Karpas-422 (cell line): ENCODE measurements at regions not wholly inside any gene's neighbourhood (a gene's known extent, or its start where the extent isn't known, plus 50 kb on each side); places are given as distances from the start of the nearest gene placed in this dataset.
"Not testable (repeated sequence)": the region's sequence is repeated elsewhere in the genome, so short reads cannot be mapped to it uniquely, and the experiment has no call there.

ENCODE experiments used
- DNase-seq: peaks from one replicate; pipeline ENCODE4 v3.0.0-alpha.2; 2015
- H2AFZ ChIP-seq: fragments of 200-600 bp; sonication (generic); 2 replicates; pipeline ENCODE4 v1.6.1; 2014; ENCODE audit warnings: antibody characterized with exemption, low read length, mixed read lengths
- H3K27ac ChIP-seq: fragments of 200-600 bp; sonication (generic); 2 replicates; pipeline ENCODE4 v1.5.1; 2014; ENCODE audit warnings: mild to moderate bottlenecking, low read length, moderate library complexity
- H3K27me3 ChIP-seq: fragments of 200-600 bp; sonication (generic); 2 replicates; pipeline ENCODE4 v1.6.1; 2014; ENCODE audit warnings: low read length, mixed read lengths
- H3K36me3 ChIP-seq: fragments of 200-600 bp; sonication (generic); 2 replicates; pipeline ENCODE4 v1.6.1; 2014; ENCODE audit warnings: low read length, mixed read lengths; ENCODE audit not compliant: insufficient read depth
- H3K4me1 ChIP-seq: fragments of 200-600 bp; sonication (generic); 2 replicates; pipeline ENCODE4 v1.6.1; 2014; ENCODE audit warnings: mild to moderate bottlenecking, low read length, mixed read lengths
- H3K4me2 ChIP-seq: fragments of 200-600 bp; sonication (generic); 2 replicates; pipeline ENCODE4 v1.6.1; 2014; ENCODE audit warnings: low read length, low read depth, mild to moderate bottlenecking; ENCODE audit not compliant: poor library complexity, severe bottlenecking
- H3K4me3 ChIP-seq: fragments of 200-600 bp; sonication (generic); 2 replicates; pipeline ENCODE4 v1.5.1; 2014; ENCODE audit warnings: mild to moderate bottlenecking, antibody characterized with exemption, low read length, mixed read lengths
- H3K79me2 ChIP-seq: fragments of 200-600 bp; sonication (generic); 2 replicates; pipeline ENCODE4 v1.6.1; 2014; ENCODE audit warnings: mild to moderate bottlenecking, low read length, mixed read lengths
- H3K9ac ChIP-seq: fragments of 200-600 bp; sonication (generic); 2 replicates; pipeline ENCODE4 v1.6.0; 2014; ENCODE audit warnings: low read length
- H3K9me2 ChIP-seq: fragments of 200-600 bp; sonication (generic), shearing (Covaris generic); replicated peaks from 2 replicates; pipeline ENCODE4 v1.6.0; 2014; ENCODE audit warnings: mild to moderate bottlenecking, low read length, moderate library complexity; ENCODE audit not compliant: insufficient read depth
- H3K9me3 ChIP-seq: fragments of 300-700, 200-600 bp; sonication (generic); 2 replicates; pipeline ENCODE4 v1.6.1; 2014; ENCODE audit warnings: low read length, mixed read lengths
- H4K20me1 ChIP-seq: fragments of 200-600 bp; sonication (generic); 2 replicates; pipeline ENCODE4 v1.6.1; 2014; ENCODE audit warnings: mild to moderate bottlenecking, antibody characterized with exemption, low read length, low read depth; ENCODE audit not compliant: insufficient read depth

DNA sequence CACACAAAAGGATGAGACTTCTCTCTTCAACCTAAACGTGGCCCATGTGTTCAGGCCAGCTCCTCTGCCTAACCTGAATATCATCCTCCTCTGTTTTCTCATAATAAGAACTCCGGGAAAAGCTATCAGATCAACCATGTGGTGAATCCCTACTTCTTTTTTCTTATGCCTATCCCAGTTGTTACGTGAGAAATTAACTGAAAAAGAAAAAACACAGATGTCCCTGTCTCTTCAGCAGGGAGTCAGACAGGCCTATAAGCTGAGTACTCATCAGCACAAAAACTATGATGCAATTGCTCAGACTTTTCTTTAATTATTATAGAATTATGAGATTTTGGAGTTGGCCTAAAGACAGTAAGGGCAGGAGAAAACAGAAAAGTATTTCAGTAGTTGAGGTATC, 613.0 kb upstream of the FSHR start:
- H3K4me3 ChIP-seq, result no peak overlapping the region
- H3K4me1 ChIP-seq, result no peaks in the 10 kb centered on the region
- no peaks in the 10 kb centered on the region for H3K27me3 ChIP-seq
- no peak overlapping the region for H3K9ac ChIP-seq
- H3K27ac ChIP-seq, result no peak overlapping the region
- no peaks in the 10 kb centered on the region for H3K36me3 ChIP-seq
- no peaks in the 10 kb centered on the region for H3K9me2 ChIP-seq
- H2AFZ ChIP-seq, result no peak overlapping the region
- no peaks in the 10 kb centered on the region for H3K79me2 ChIP-seq
- H3K4me2 ChIP-seq, result no peak overlapping the region
- no peaks in the 10 kb centered on the region for H4K20me1 ChIP-seq
- H3K9me3 ChIP-seq, result no peaks in the 10 kb centered on the region
- no peak for DNase-seq

DNA sequence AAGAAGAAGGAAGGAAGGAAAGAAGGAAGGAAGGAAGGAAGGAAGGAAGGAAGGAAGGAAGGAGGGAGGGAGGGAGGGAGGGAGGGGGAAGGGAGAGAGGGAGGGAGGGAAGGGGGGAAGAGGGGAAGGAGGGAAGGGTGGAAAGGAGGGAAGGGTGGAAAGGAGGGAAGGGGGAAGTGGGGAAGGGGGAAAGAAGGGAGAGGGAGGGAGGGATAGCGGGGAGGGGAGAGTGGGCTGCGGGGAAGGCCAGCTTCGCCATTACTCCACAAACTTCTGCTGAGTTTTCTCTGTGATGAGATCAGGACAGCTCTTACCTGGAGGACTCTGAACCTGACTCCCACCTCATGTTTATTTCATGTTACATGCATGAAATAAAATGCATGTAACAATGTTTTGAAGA, 601.5 kb upstream of the FSHR start:
- Histone ChIP-seq H3K9ac (no peak overlapping the region), H3K27me3 (no peaks in the 10 kb centered on the region), H3K79me2 (no peaks in the 10 kb centered on the region), H3K4me2 (no peak overlapping the region), H3K36me3 (no peaks in the 10 kb centered on the region), H3K4me3 (no peak overlapping the region), H3K4me1 (no peaks in the 10 kb centered on the region), H3K27ac (no peak overlapping the region), H4K20me1 (no peaks in the 10 kb centered on the region), H3K9me3 (no peaks in the 10 kb centered on the region), H2AFZ (no peak overlapping the region), H3K9me2 (no peaks in the 10 kb centered on the region)
- DNase-seq, result no peak

DNA sequence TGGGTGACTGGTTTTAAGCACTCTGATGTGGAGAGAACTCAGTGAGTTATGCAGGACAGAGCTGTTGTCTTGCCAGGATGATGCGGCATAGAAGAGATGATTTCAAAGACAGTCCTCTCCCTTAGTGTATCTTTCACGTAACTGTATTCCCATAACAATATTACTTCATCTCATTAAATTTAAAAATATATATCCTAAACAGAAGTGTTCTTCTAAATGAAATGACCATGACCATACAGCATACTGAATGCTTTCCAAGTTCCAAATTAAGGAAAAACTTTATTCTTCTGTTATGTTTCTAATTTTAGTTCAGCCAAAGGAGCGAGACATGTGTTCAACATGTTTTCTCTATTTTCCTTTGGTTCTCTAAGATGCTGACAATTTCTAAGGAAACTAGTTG, 600.1 kb upstream of the FSHR start:
- Histone ChIP-seq H4K20me1 (no peaks in the 10 kb centered on the region), H3K27me3 (no peaks in the 10 kb centered on the region), H3K9ac (no peak overlapping the region), H3K36me3 (no peaks in the 10 kb centered on the region), H3K9me3 (no peaks in the 10 kb centered on the region), H3K4me2 (no peak overlapping the region), H3K4me3 (no peak overlapping the region), H3K27ac (no peak overlapping the region), H3K79me2 (no peaks in the 10 kb centered on the region), H3K9me2 (no peaks in the 10 kb centered on the region), H3K4me1 (no peaks in the 10 kb centered on the region), H2AFZ (no peak overlapping the region)
- DNase-seq, result no peak

DNA sequence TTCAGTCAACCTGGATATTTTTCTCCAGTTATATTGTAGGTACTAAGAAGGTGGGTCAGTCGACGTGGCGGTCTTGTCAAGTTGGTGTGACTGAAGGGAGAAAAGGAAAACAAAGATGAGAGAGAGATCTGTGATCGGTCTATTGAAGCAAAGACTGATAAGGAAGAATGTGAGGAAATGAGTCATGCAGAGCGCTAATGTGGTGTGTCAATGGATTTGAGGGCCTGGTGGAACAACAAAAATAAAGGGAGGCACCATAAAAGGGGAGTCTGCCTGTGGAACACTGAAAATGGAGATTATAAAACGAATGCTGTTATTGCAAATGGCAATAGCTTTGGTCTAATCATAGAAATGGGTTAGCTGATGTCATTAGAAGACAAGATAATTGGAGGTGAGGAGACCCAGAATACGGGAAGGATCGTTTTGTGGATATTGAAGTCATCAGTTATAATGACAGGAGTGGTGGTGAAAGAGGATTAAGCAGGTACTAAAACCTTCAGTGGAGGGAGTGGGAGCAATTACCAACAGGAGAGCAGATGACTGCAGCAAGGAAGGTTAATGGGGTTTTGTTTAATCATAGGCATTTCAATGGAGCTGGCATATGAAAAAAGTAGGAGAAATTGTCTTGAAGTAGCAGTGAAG, 599.1 kb upstream of the FSHR start:
- H4K20me1 ChIP-seq, result no peaks in the 10 kb centered on the region
- H3K4me1 ChIP-seq, result no peaks in the 10 kb centered on the region
- H3K27ac ChIP-seq, result no peak overlapping the region
- H3K9me2 ChIP-seq, result no peaks in the 10 kb centered on the region
- no peak overlapping the region for H2AFZ ChIP-seq
- H3K9ac ChIP-seq, result no peak overlapping the region
- no peak overlapping the region for H3K4me2 ChIP-seq
- no peak for DNase-seq
- no peak overlapping the region for H3K4me3 ChIP-seq
- H3K27me3 ChIP-seq, result no peaks in the 10 kb centered on the region
- no peaks in the 10 kb centered on the region for H3K36me3 ChIP-seq
- no peaks in the 10 kb centered on the region for H3K9me3 ChIP-seq
- no peaks in the 10 kb centered on the region for H3K79me2 ChIP-seq

DNA sequence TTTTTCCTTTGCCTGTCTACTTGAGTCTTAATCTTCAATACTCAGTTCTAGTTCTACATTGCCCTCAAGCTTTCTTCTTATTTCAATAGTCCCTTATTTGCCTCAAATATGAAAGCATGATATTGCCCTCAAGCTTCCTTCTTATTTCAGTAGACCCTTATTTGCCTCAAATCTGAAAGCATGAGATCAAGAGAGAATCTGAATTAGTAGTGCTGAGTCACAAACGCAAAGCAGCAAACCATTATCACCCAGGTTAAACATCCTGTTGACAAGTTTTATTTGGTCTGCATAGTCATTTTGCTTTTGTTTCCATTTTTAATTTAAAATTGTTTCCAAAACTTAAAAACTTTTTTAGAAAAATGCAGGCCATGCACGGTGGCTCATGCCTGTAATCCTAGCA, 583.3 kb upstream of the FSHR start:
- no peak overlapping the region for H3K9ac ChIP-seq
- H3K27ac ChIP-seq, result no peak overlapping the region
- H3K27me3 ChIP-seq, result no peaks in the 10 kb centered on the region
- no peaks in the 10 kb centered on the region for H3K79me2 ChIP-seq
- H4K20me1 ChIP-seq, result no peaks in the 10 kb centered on the region
- DNase-seq, result no peak
- no peaks in the 10 kb centered on the region for H3K36me3 ChIP-seq
- no peak overlapping the region for H3K4me2 ChIP-seq
- H2AFZ ChIP-seq, result no peak overlapping the region
- H3K4me3 ChIP-seq, result no peak overlapping the region
- H3K4me1 ChIP-seq, result no peaks in the 10 kb centered on the region
- H3K9me3 ChIP-seq, result no peaks in the 10 kb centered on the region
- H3K9me2 ChIP-seq, result no peaks in the 10 kb centered on the region

DNA sequence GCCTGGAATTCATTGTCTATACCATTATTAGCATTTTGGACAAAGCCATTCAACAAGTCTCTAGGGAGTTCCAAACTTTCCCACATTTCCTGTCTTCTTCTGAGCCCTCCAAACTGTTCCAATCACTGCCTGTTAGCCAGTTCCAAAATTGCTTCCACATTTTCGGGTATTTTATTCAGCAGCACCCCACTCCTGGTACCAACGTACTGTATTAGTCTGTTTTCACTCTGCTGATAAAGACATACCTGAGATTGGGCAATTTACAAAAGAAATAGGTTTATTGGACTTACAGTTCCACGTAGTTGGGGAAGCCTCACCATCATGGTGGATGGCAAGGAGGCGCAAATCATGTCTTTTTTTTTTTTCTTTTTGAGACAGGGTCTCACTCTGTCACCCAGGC, 578.6 kb upstream of the FSHR start:
- DNase-seq, H3K9ac ChIP-seq, H3K36me3 ChIP-seq, H3K9me3 ChIP-seq, H2AFZ ChIP-seq, H3K4me1 ChIP-seq, H3K9me2 ChIP-seq, H3K4me2 ChIP-seq, H4K20me1 ChIP-seq, H3K27ac ChIP-seq, H3K27me3 ChIP-seq, H3K79me2 ChIP-seq, H3K4me3 ChIP-seq: not testable (repeated sequence)

DNA sequence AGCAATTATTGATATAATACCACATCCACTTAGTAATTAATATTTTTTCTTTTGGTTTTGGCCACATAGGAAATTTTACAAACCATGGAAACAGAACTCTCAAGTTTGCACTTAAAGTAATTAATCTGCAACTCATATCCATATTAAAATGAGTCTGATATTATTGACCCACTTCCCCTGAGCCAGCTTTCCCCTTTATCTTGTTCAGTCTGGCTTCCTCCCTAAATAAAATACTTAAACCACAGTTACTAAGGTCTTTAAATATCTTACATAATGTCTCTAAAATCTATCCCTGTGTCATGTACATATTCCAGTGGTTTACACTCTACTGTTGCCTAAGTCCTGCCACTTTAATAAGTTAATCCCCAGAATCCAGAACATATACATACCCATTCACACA, 564.9 kb upstream of the FSHR start:
- no peaks in the 10 kb centered on the region for H3K27me3 ChIP-seq
- no peak for DNase-seq
- no peaks in the 10 kb centered on the region for H3K9me2 ChIP-seq
- H3K27ac ChIP-seq, result no peak overlapping the region
- H3K9me3 ChIP-seq, result no peaks in the 10 kb centered on the region
- H3K36me3 ChIP-seq, result no peaks in the 10 kb centered on the region
- H4K20me1 ChIP-seq, result no peaks in the 10 kb centered on the region
- H3K4me2 ChIP-seq, result no peak overlapping the region
- no peaks in the 10 kb centered on the region for H3K4me1 ChIP-seq
- no peaks in the 10 kb centered on the region for H3K79me2 ChIP-seq
- H2AFZ ChIP-seq, result no peak overlapping the region
- no peak overlapping the region for H3K9ac ChIP-seq
- H3K4me3 ChIP-seq, result no peak overlapping the region

DNA sequence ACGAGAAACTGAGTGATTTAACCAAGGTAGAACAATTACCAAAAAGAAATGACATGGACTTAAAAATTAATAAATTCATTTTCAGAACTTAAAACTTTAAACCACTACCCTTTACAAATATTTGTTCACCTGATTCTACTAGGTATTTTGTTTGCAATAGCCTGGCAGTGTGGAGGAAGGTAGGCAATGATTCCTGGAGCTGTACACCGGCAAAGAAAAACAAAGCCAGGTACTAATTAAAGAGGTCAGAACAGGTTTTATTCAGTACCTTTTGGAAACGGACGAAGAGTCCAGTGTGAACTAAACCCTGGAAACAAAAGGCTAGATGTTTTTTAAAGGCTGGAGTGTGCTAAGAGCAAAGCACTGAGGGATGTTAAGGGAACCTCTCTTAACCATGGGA, 561.3 kb upstream of the FSHR start:
- H3K79me2 ChIP-seq, result no peaks in the 10 kb centered on the region
- no peaks in the 10 kb centered on the region for H3K36me3 ChIP-seq
- no peak overlapping the region for H3K4me3 ChIP-seq
- no peak overlapping the region for H2AFZ ChIP-seq
- no peak for DNase-seq
- no peak overlapping the region for H3K27ac ChIP-seq
- no peaks in the 10 kb centered on the region for H4K20me1 ChIP-seq
- H3K27me3 ChIP-seq, result no peaks in the 10 kb centered on the region
- no peak overlapping the region for H3K9ac ChIP-seq
- H3K4me2 ChIP-seq, result no peak overlapping the region
- H3K4me1 ChIP-seq, result no peaks in the 10 kb centered on the region
- no peaks in the 10 kb centered on the region for H3K9me2 ChIP-seq
- H3K9me3 ChIP-seq, result no peaks in the 10 kb centered on the region

DNA sequence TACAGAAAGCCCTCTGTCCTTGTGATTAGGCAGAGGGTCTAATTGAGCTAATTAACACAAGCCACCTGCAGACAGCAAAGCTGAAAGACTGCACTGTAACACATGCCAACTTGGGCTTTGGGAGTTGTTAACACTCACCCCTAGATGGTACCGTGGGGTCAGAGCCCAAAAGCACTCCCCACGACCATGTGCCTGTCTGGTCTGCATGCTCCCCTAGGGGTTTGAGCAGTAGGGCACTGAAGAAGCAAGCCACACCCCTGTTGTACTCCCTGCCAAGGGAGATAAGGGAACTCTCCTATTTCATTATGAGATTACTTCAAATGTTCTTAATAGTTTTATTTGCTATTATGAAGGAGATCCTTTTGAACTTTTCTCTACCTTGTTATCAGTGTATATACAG, 560.1 kb upstream of the FSHR start:
- Histone ChIP-seq H3K36me3 (no peaks in the 10 kb centered on the region), H3K9me2 (no peaks in the 10 kb centered on the region), H3K4me2 (no peak overlapping the region), H3K9me3 (no peaks in the 10 kb centered on the region), H2AFZ (no peak overlapping the region), H3K79me2 (no peaks in the 10 kb centered on the region), H4K20me1 (no peaks in the 10 kb centered on the region), H3K27ac (no peak overlapping the region), H3K4me1 (no peaks in the 10 kb centered on the region), H3K9ac (no peak overlapping the region), H3K4me3 (no peak overlapping the region), H3K27me3 (no peaks in the 10 kb centered on the region)
- no peak for DNase-seq
